GM21576 (cell line): ENCODE measurements at regions not wholly inside any gene's neighbourhood (a gene's known extent, or its start where the extent isn't known, plus 50 kb on each side); places are given as distances from the start of the nearest gene placed in this dataset.

Experiments used
- ATAC-seq: cut with Tn5 transposase; IDR thresholded peaks from one replicate; pipeline ENCODE4 v1.9.1; 2021; ENCODE audit warnings: mild to moderate bottlenecking, moderate library complexity; ENCODE audit not compliant: unreplicated experiment

GRCh38 chr1:201589186-201589585 lies 50.3 kb downstream of the NAV1 start:
- no peak for ATAC-seq

GRCh38 chr1:201590474-201590873 lies 51.5 kb downstream of the NAV1 start:
- no peak for ATAC-seq

- no peak for ATAC-seq
These were observed 52.4 kb downstream of the NAV1 start for GRCh38 chr1:201591348-201591747.

- no peak for ATAC-seq
These were observed 53.1 kb downstream of the NAV1 start for GRCh38 chr1:201591981-201592380.

GRCh38 chr1:201593200-201593921 lies 54.4 kb downstream of the NAV1 start:
- no peak for ATAC-seq

- no peak for ATAC-seq
These were observed 55.8 kb downstream of the NAV1 start for GRCh38 chr1:201594575-201595245.

- ATAC-seq, result no peak
These were observed 56.5 kb downstream of the NAV1 start for GRCh38 chr1:201595381-201595780.

- ATAC-seq, result no peak
These were observed 57.4 kb downstream of the NAV1 start for GRCh38 chr1:201596101-201596868.

GRCh38 chr1:201597551-201598230 lies 58.8 kb downstream of the NAV1 start:
- ATAC-seq, result no peak

GRCh38 chr1:201598396-201598795 lies 59.5 kb downstream of the NAV1 start:
- no peak for ATAC-seq

GRCh38 chr1:201598973-201599372 lies 60.0 kb downstream of the NAV1 start:
- no peak for ATAC-seq

- ATAC-seq, result no peak
These were observed 60.6 kb downstream of the NAV1 start for GRCh38 chr1:201599548-201599947.

GRCh38 chr1:201602413-201603265 lies 63.7 kb downstream of the NAV1 start:
- no peak for ATAC-seq

- no peak for ATAC-seq
These were observed 64.8 kb downstream of the NAV1 start for GRCh38 chr1:201603613-201604232.

GRCh38 chr1:201605385-201606010 lies 66.6 kb downstream of the NAV1 start:
- no peak for ATAC-seq

GRCh38 chr1:201606096-201606495 lies 67.2 kb downstream of the NAV1 start:
- ATAC-seq, result no peak

GRCh38 chr1:201606623-201607022 lies 67.7 kb downstream of the NAV1 start:
- no peak for ATAC-seq

GRCh38 chr1:201608635-201609395 lies 69.9 kb downstream of the NAV1 start:
- ATAC-seq, result no peak
